Left lobe of liver (tissue), 2 donors: ENCODE measurements at regions not wholly inside any gene's neighbourhood (a gene's known extent, or its start where the extent isn't known, plus 50 kb on each side); places are given as distances from the start of the nearest gene placed in this dataset.
A peak's percentile ranks its signal among the peaks of the same experiment; 100 is the strongest.
"Not testable (repeated sequence)": the region's sequence is repeated elsewhere in the genome, so short reads cannot be mapped to it uniquely, and the experiment has no call there.

Experiments
- ATAC-seq: fragments of 200-7000 bp; cut with Tn5 transposase; one replicate; pipeline ENCODE4 v1.9.1; 2020; ENCODE audit warnings: mild to moderate bottlenecking, moderate library complexity
- DNase-seq: peaks from one replicate; pipeline ENCODE4 v3.0.0-alpha.2; 2020; ENCODE audit warnings: low spot score
- donor health status: DM: no; HTN: no; CAD: no; lungs with moderate emphysema.
- donor health status: DM: no; HTN: yes; CAD: no.

GRCh38 chr7:148472406-148472805 lies 118.2 kb upstream of the C7orf33 start:
- ATAC-seq = no peak
- DNase-seq = no peak

GRCh38 chr7:148473703-148474480 lies 116.7 kb upstream of the C7orf33 start:
- DNase-seq (no peak), ATAC-seq (no peak)

GRCh38 chr7:148474481-148475025 lies 116.0 kb upstream of the C7orf33 start:
- no peak for ATAC-seq
- no peak for DNase-seq

GRCh38 chr7:148478551-148478950 lies 112.0 kb upstream of the C7orf33 start:
- ATAC-seq (no peak), DNase-seq (no peak)

- no peak for DNase-seq
- ATAC-seq = peak; percentile 70
These were observed 110.0 kb upstream of the C7orf33 start for GRCh38 chr7:148480479-148481146.

GRCh38 chr7:148481147-148481526 lies 109.4 kb upstream of the C7orf33 start:
- ATAC-seq (peak; percentile 85), DNase-seq (peak; percentile 84)

GRCh38 chr7:148481971-148482626 lies 108.5 kb upstream of the C7orf33 start:
- no peak for ATAC-seq
- no peak for DNase-seq

GRCh38 chr7:148483515-148484308 lies 106.9 kb upstream of the C7orf33 start:
- no peak for DNase-seq
- ATAC-seq = peak; percentile 15

- DNase-seq (no peak), ATAC-seq (no peak)
These were observed 106.1 kb upstream of the C7orf33 start for GRCh38 chr7:148484486-148484885.

GRCh38 chr7:148485618-148486017 lies 104.9 kb upstream of the C7orf33 start:
- no peak for DNase-seq
- ATAC-seq = no peak

GRCh38 chr7:148486937-148487336 lies 103.6 kb upstream of the C7orf33 start:
- ATAC-seq (no peak), DNase-seq (no peak)

GRCh38 chr7:148487912-148488311 lies 102.7 kb upstream of the C7orf33 start:
- ATAC-seq (no peak), DNase-seq (no peak)

GRCh38 chr7:148489678-148490077 lies 100.9 kb upstream of the C7orf33 start:
- DNase-seq (no peak), ATAC-seq (no peak)

- DNase-seq (no peak), ATAC-seq (no peak)
These were observed 98.3 kb upstream of the C7orf33 start for GRCh38 chr7:148492157-148492860.

GRCh38 chr7:148495605-148496004 lies 95.0 kb upstream of the C7orf33 start:
- DNase-seq (no peak), ATAC-seq (no peak)

- no peak for ATAC-seq
- no peak for DNase-seq
These were observed 89.6 kb upstream of the C7orf33 start for GRCh38 chr7:148500978-148501377.

- ATAC-seq (peak; percentile 67), DNase-seq (no peak)
These were observed 86.6 kb upstream of the C7orf33 start for GRCh38 chr7:148503900-148504487.

GRCh38 chr7:148505645-148506375 lies 84.8 kb upstream of the C7orf33 start:
- DNase-seq = no peak

GRCh38 chr7:148507064-148507573 lies 83.4 kb upstream of the C7orf33 start:
- not testable (repeated sequence) for ATAC-seq, DNase-seq

More at GRCh38 chr7:148505645-148506375, 84.8 kb upstream of the C7orf33 start:
- no peak for ATAC-seq
